Neutrophil (primary cell): ENCODE measurements at regions not wholly inside any gene's neighbourhood (a gene's known extent, or its start where the extent isn't known, plus 50 kb on each side); places are given as distances from the start of the nearest gene placed in this dataset.

Experiments used
- H3K27ac ChIP-seq: fragments of 200-600 bp; sonication (generic); 2 replicates; pipeline ENCODE4 v1.5.1; 2016; ENCODE audit warnings: mild to moderate bottlenecking, moderate library complexity
- H3K27me3 ChIP-seq: fragments of 200-600 bp; sonication (generic); 2 replicates; pipeline ENCODE4 v1.6.0; 2016; ENCODE audit warnings: mild to moderate bottlenecking
- H3K36me3 ChIP-seq: fragments of 200-600 bp; sonication (generic); 2 replicates; pipeline ENCODE4 v1.5.1; 2017
- H3K4me1 ChIP-seq, 2 experiments: fragments of 200-600 bp in 1 of 2; sonication (generic) in 1 of 2; 1 replicate in 1 of 2; 2 replicates in 1 of 2; pipeline versions ENCODE4 v1.5.1 to v1.6.1; 2013 to 2016; ENCODE audit warnings: low read depth in 1 of 2, low read length in 1 of 2, mild to moderate bottlenecking in 1 of 2, moderate library complexity in 1 of 2; ENCODE audit not compliant: control insufficient read depth in 1 of 2, insufficient read depth in 1 of 2
- H3K4me3 ChIP-seq, 2 experiments: fragments of 200-600 bp in 1 of 2; sonication (generic) in 1 of 2; 1 replicate in 1 of 2; 2 replicates in 1 of 2; pipeline ENCODE4 v1.5.1; 2013 to 2016; ENCODE audit warnings: low read depth in 1 of 2, low read length in 1 of 2, mild to moderate bottlenecking in 1 of 2, moderate library complexity in 1 of 2
- H3K9me3 ChIP-seq: fragments of 200-600 bp; sonication (generic); 2 replicates; pipeline ENCODE4 v1.5.1; 2016
- TF ChIP-seq, protein P1 (sequence below): fragments of 200-600 bp; sonication (generic); IDR thresholded peaks from 2 replicates; pipeline ENCODE4 v1.5.1; 2016; ENCODE audit warnings: antibody characterized with exemption

- TF ChIP-seq, protein P1, sequence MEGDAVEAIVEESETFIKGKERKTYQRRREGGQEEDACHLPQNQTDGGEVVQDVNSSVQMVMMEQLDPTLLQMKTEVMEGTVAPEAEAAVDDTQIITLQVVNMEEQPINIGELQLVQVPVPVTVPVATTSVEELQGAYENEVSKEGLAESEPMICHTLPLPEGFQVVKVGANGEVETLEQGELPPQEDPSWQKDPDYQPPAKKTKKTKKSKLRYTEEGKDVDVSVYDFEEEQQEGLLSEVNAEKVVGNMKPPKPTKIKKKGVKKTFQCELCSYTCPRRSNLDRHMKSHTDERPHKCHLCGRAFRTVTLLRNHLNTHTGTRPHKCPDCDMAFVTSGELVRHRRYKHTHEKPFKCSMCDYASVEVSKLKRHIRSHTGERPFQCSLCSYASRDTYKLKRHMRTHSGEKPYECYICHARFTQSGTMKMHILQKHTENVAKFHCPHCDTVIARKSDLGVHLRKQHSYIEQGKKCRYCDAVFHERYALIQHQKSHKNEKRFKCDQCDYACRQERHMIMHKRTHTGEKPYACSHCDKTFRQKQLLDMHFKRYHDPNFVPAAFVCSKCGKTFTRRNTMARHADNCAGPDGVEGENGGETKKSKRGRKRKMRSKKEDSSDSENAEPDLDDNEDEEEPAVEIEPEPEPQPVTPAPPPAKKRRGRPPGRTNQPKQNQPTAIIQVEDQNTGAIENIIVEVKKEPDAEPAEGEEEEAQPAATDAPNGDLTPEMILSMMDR = no peak
- Histone ChIP-seq H3K27ac (no peak overlapping the region), H3K9me3 (no peaks in the 10 kb centered on the region), H3K27me3 (peaks cover 11% of the 10 kb centered on the region), H3K4me3 (no peak overlapping the region), H3K4me1 (no peaks in the 10 kb centered on the region), H3K36me3 (no peaks in the 10 kb centered on the region)
Measured at GRCh38 chr19:30744741-30745475, 372.7 kb downstream of the ZNF536 start.

DNA sequence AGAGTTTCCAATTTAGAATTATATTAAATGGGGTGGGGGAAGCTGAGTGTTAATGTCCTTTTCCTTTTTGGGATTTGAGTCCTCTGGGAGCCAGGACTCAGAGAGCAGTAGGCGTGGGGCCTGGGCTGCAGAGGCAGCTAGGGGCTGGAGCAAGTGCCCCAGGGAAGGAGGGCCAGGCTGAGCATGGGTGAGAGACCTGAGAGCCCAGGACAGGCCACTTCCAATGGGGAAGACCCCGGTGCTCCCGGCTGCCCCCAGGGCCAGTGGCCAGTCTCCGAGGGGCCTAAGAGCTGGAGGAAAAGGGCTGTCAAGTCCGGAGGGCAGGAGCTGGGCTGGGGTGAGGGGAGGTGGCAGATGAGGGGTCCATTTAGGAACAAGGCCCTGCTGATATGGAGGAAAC, 371.5 kb downstream of the ZNF536 start:
- Histone ChIP-seq H3K27me3 (peaks cover 11% of the 10 kb centered on the region), H3K4me1 (no peaks in the 10 kb centered on the region), H3K9me3 (no peaks in the 10 kb centered on the region), H3K27ac (no peak overlapping the region), H3K4me3 (no peak overlapping the region), H3K36me3 (no peaks in the 10 kb centered on the region)
- TF ChIP-seq, protein P1 = no peak

DNA sequence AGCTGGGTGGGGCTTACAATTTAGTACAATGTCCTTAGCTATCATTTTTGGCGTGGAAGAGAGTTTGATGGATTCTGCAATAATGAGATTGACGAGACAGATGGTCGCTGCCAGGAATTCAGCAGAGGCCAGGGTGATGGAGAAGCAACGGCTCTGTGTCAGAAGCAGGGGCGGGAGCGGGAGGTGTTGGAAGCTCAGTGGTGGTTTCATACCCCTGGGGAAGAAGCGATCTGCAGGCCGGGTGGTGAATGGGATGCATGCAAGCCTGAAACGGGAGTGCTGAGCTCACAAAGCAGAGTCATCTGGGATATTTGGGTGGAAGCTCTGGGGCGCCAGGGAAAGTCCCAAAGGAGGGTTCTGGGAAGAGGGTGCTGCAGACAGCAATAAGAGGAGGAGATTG, 370.8 kb downstream of the ZNF536 start:
- H3K4me3 ChIP-seq = no peak overlapping the region
- no peaks in the 10 kb centered on the region for H3K9me3 ChIP-seq
- H3K36me3 ChIP-seq = no peaks in the 10 kb centered on the region
- peaks cover 11% of the 10 kb centered on the region for H3K27me3 ChIP-seq
- TF ChIP-seq, protein P1 = no peak
- no peaks in the 10 kb centered on the region for H3K4me1 ChIP-seq
- no peak overlapping the region for H3K27ac ChIP-seq

GRCh38 chr19:30742406-30742938, 370.3 kb downstream of the ZNF536 start:
- no peaks in the 10 kb centered on the region for H3K9me3 ChIP-seq

GRCh38 chr19:30741566-30741965, 369.4 kb downstream of the ZNF536 start:
- H3K36me3 ChIP-seq = no peaks in the 10 kb centered on the region
- peaks cover 11% of the 10 kb centered on the region for H3K27me3 ChIP-seq
- TF ChIP-seq, protein P1 = no peak
- no peak overlapping the region for H3K27ac ChIP-seq
- no peaks in the 10 kb centered on the region for H3K4me1 ChIP-seq
- no peaks in the 10 kb centered on the region for H3K9me3 ChIP-seq
- H3K4me3 ChIP-seq = no peak overlapping the region

More at GRCh38 chr19:30742406-30742938, 370.3 kb downstream of the ZNF536 start:
- TF ChIP-seq, protein P1 = no peak
- H3K4me3 ChIP-seq = no peak overlapping the region
- H3K27me3 ChIP-seq = peaks cover 11% of the 10 kb centered on the region
- H3K27ac ChIP-seq = no peak overlapping the region
- no peaks in the 10 kb centered on the region for H3K36me3 ChIP-seq
- no peaks in the 10 kb centered on the region for H3K4me1 ChIP-seq
